Keratinocyte (primary cell): ENCODE measurements at regions not wholly inside any gene's neighbourhood (a gene's known extent, or its start where the extent isn't known, plus 50 kb on each side); places are given as distances from the start of the nearest gene placed in this dataset.

ENCODE experiments used
- CTCF ChIP-seq, 3 experiments: IDR thresholded peaks in 1 of 3; conservative IDR thresholded peaks in 1 of 3; optimal IDR thresholded peaks in 1 of 3; 2 replicates in 2 of 3; 3 replicates in 1 of 3; pipeline versions ENCODE3 to v1.5.1; 2011; ENCODE audit warnings: low read length in 3 of 3, mild to moderate bottlenecking in 3 of 3, moderate library complexity in 2 of 3, control low read depth in 1 of 3, inconsistent platforms in 1 of 3; ENCODE audit not compliant: insufficient read depth in 2 of 3; ENCODE audit errors: extremely low read depth in 1 of 3
- EZH2 ChIP-seq: IDR thresholded peaks from one replicate; pipeline ENCODE4 v1.6.1; 2012; ENCODE audit warnings: inconsistent platforms, mild to moderate bottlenecking, low read length, moderate library complexity

GRCh38 chr18:11289248-11289647 is 139.9 kb upstream of the PIEZO2 start:
- no peak for TF ChIP-seq CTCF (optimal IDR thresholded peaks at IDR 0.05 in 1 of 3, IDR thresholded peaks at IDR 0.05 in 1 of 3, conservative IDR thresholded peaks at IDR 0.05 in 1 of 3; ENCODE audit: extremely low read depth in 1 of 3, insufficient read depth in 2 of 3, low read length in 3 of 3)
- no peak for TF ChIP-seq EZH2
